NCI-H187 (cell line): ENCODE measurements at regions not wholly inside any gene's neighbourhood (a gene's known extent, or its start where the extent isn't known, plus 50 kb on each side); places are given as distances from the start of the nearest gene placed in this dataset.

ENCODE experiments used
- DNase-seq, 2 experiments: peaks; one replicate each; lab custom pipeline; 2025; lab: John Stamatoyannopoulos, UW

DNA sequence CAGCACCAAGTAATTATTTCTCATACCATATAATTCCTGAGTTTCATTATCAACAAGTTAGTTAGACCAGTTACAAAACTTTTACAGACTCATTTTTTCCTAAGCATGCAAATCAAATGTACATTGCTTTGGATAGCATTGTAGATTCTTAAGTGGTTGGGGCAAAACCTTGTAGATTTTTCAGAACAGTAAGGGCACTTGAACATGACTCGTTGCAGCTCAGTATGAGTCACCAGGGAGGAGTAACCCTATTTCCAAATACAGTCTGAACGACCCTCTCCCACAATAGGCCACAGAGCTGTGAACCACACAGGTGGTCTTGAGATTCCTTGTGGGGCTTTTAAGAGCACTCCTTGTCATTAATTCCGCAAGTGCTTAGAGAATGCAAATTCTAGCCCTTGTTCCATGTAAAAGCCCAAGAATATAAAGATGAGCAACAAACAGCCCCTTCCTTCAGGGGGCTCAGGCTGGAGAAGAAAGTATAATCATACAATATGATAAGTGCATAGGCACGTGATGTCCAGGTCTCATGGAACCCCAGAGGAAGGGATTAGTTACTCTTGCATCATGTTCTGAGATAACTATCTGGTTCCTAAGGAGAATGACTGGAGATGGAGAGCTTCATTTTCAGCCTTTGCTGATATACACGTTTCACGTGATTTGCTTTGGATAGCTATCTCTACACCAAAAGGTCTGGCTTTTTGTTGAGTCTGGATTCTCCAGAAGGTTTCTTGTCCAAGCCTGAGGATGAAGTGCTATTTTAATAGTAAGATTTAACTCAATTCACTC is 295.7 kb downstream of the KCNN2 start:
- no peak for DNase-seq

DNA sequence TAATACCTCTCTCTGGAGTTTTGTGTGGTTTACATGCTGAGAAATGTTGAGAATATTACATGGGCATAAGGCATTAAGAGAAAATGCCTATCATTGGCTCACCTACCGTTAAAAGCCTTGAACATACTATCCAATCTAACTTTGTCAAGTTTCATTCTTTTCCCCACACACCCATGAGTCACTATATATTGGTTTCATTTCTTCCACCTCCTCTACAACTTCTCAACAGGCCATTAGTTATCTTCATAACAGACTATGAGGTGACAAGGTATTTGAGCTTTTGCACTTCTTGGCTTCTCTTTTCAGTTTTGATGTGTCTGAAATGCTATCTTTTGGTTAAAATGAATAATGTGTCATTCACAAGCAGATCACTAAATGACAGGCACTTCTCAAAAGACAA is 288.0 kb downstream of the KCNN2 start:
- DNase-seq: no peak

DNA sequence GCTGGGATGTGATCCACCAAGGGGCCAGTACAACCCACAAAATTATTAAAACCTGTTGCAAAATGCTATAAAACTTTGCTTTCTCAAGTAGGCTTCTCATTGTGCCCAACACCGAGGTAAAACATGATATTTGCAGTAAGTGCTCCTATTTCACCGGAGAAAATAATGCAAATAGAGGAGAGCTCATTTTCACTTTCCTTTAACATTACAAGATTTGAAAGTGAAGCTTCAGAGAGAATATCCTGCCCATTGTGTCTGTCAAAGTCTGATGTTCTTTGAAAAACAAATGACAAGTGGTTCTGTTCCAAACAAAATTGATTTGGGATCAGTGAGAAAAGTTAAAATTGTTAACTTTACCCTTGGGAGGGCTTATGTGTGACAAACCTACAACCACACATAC is 287.1 kb downstream of the KCNN2 start:
- no peak for DNase-seq

DNA sequence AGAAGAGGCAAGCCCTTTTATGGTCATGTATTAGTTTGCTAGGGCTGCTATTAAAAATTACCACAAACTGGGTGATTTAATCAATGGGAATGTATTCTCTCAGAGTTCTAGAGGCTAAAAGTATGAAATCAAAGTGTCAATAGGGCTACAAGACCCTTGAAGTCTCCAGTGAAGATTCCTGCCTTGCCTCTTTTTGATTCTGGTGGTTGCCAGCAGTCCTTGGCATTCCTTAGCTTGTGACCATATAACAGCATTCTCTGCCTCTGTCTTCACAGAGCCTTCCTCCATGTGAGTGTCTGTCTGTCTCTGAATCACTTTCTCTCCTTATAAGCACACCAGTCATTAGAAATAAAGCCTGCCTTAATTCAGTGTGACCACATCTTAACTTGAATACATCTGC is 282.7 kb downstream of the KCNN2 start:
- no peak for DNase-seq

DNA sequence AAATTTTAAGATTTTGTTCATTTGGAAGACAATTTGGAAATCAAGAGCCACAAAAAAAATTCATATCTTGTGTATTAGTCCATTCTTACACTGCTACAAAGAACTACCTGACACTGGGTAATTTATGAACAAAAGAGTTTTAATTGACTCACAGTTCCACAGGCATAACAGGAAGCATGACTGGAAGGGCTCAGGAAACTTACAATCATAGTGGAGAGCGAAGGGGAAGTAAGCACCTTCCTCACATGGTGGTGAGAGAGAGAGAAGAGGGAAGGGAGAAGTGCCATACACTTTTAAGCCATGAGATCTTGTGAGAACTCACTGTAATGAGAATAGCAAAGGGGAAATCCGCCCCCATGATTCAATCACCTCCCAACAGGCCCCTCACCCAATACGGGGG is 274.4 kb downstream of the KCNN2 start:
- DNase-seq: no peak

DNA sequence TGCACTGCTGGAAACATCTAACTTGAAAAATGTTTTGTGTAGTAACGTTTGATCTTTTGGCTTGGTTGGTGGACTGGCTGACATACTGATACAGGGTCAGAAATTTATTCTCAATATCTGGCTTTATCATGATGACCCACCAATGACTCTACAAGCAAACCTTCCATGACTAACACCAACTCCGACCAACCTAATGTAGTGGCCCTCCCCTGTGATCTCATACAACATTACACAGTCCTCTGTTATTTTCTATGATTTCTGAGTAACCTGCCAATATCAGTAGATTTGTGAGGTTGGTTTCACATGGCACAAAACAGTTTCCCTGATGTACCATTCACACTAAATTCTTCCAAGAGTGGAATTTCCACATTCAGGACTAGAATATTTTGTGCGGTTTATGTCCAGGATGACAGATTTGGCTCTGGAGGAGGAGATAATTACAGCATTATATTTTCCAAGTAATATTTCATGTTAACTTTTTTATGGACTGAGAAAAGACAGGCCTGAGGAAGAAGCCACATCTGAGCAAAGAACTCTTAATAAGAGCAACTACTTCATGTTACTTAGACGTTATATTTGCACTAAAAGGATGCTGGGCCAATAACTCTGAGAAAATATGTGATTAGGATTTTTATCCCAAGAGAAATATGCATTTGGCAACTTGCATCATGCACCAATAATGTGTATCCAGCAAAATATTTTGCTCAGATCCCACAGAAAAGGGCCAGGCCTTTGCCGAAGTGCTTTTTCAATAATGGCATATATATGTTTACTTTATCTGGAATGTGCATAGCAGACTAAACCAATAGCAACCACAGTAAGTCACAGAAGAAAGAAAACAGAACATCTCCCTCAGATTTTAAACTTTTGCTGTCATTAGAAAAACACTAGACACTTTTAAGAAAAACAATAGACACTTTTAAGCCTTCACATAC is 273.4 kb downstream of the KCNN2 start:
- no peak for DNase-seq

DNA sequence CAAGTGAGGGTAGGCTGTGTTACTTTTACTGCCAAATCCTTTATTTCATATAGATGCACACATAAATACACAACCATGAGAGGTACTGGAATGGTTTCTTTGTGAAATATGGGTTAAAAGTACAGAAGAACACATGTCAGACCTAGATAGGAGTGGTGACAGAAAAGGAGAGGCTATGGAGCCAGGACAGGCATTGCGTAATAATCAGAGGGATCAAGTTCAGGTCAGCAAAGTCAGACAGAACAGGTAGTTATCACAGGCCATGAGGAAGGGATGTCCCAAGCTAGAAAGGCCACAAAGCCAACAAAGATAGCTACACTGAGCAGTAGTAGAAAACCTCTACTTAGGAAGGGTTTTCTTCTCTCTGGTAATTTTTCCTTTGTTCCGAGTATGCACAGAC is 272.6 kb downstream of the KCNN2 start:
- DNase-seq: no peak

DNA sequence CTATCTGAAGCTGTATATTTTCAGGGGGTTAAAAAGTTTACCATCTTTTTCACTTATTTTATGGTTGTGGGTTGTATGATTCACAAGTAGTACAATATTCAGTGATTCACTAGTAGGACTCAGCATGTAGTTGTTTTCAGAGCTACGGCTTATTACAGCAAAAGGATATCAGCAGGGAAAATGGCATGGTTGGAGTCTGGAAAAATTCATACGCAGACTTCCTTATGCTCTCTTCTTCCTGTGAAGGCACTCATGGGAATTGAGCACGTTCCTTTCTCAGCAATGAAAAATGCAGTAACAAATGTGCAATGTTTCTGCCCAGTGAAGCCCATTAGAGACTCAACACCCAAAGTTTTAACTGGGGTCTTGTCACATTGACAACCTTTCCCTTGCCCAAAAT is 250.5 kb downstream of the KCNN2 start:
- no peak for DNase-seq

DNA sequence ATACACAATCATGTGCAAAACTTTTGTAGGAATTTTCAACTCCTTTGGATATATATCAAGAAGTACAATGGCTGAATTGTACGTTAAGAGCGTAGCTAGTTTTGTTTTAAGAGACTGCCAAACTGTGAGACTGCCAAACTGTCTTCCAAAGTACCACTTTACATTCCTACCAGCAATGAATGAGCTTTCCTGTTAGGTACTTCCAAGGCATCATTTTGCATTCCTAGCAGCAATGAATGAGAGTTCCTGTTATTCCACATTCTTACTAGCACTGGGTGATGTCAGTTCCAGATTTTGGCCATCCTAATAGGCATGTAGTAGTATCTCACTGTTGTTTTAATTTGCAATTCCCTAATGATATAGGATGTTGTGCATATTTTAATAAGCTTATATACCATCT is 219.3 kb downstream of the KCNN2 start:
- no peak for DNase-seq

DNA sequence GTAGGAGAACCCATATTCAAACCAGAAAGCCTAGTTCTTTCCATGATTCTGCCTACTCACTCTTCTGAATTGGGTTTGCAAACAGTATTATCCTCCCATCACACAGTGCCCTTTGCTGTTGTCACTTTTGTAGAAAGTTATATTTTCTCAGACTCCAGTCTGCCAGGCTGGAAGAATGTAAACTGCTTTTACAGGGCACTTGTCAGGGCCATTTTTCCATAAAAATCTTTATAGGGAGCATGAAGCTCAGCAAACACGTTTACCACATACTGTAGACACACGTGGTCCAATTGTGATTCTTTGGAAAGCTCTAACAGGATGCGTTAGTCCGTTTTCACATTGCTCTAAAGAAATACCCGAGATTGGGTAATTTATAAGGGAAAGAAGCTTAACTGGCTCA is 204.0 kb downstream of the KCNN2 start:
- no peak for DNase-seq

DNA sequence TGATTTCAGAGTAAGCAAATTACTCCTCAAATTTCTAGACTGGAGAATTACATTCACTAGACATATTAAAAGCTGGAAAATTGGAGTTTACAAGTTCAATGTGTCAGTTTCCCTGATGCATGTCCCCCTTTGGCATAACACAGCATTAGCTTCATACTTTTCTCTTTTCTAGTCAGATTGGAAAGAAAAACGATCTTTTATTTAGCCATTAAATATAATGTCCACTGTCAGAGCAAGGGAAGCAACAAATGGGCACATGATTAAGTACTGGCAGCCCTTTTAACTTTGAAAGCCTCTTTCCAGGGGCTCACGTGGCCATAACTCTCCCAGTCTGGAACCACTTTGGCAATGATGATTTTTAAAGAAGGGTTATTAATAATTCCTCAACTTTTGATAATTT is 203.3 kb downstream of the KCNN2 start:
- DNase-seq: no peak

DNA sequence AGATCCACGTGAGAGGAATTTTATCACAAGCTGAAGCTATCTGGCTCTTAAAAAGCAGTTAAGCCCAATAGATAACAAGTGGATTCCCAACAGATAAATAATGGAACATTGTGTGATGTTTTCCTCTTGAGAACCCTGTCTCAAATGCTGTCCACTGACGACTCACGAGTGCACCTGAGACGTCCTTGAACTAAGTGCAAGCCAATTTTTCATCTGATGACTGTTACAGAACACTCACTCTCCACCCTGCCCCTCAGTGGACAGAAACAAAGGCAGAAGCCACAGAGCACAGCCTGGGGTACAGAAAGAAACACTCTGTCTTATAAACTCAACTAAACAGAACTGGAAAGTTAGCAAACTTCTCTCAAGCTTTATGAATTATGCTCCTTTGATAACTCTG is 199.5 kb downstream of the KCNN2 start:
- no peak for DNase-seq
